ENCODE measurements at regions not wholly inside any gene's neighbourhood (a gene's known extent, or its start where the extent isn't known, plus 50 kb on each side); places are given as distances from the start of the nearest gene placed in this dataset.
A peak's percentile ranks its signal among the peaks of the same experiment; 100 is the strongest.
"Not testable (repeated sequence)": the region's sequence is repeated elsewhere in the genome, so short reads cannot be mapped to it uniquely, and the experiment has no call there.

GRCh38 chr12:68425998-68426397 lies 93.8 kb upstream of the MDM1 start:
- peak; percentile 80 for DNase-seq (ENCODE audit: low read depth)

- no peak for DNase-seq (ENCODE audit: low read depth)
Observed at GRCh38 chr12:68428211-68428610, 96.0 kb upstream of the MDM1 start.

GRCh38 chr12:68428724-68429501 lies 96.8 kb upstream of the MDM1 start:
- peak; percentile 63 for DNase-seq (ENCODE audit: low read depth)

- DNase-seq (ENCODE audit: low read depth), result no peak
Observed at GRCh38 chr12:68429696-68430095, 97.5 kb upstream of the MDM1 start.

DNA sequence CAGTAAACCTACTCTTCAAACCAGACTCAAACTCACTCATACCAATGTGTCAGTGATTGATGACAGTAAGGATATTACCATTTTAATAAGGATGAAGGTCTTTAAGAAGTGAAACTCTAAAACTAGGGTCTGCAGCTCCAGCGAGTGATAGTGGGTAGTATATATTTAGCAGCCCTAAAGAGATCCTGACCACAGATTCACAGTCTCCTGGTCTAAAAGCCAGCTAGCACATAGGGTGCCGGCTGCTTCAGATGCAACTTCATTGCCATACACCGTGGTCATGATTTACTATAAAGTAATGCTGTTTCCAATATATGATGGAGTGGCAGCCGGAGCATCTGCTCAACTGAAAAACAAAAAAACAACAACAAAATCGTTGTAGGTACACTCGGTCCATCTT lies 99.6 kb upstream of the MDM1 start:
- no peak for DNase-seq (ENCODE audit: low read depth)

DNA sequence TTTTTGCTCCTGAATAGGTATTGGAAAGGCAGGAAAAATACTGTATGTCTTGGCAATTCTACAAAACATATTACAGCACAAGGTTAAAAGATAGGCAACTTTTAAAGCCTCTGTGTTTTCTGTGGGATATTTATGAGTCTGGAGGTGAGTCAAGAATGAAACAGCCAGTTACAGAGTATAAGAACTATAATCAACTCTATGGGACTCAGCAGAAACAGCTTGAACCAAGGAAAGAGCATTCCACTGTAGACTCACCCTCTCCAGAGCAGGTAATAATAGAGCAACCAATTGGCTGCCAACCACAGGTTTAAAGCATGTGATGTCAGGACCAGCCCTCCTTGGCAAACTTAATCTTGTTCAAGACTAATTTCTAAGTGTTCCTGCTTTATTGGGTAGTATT lies 100.5 kb upstream of the MDM1 start:
- DNase-seq (ENCODE audit: low read depth), result no peak

DNA sequence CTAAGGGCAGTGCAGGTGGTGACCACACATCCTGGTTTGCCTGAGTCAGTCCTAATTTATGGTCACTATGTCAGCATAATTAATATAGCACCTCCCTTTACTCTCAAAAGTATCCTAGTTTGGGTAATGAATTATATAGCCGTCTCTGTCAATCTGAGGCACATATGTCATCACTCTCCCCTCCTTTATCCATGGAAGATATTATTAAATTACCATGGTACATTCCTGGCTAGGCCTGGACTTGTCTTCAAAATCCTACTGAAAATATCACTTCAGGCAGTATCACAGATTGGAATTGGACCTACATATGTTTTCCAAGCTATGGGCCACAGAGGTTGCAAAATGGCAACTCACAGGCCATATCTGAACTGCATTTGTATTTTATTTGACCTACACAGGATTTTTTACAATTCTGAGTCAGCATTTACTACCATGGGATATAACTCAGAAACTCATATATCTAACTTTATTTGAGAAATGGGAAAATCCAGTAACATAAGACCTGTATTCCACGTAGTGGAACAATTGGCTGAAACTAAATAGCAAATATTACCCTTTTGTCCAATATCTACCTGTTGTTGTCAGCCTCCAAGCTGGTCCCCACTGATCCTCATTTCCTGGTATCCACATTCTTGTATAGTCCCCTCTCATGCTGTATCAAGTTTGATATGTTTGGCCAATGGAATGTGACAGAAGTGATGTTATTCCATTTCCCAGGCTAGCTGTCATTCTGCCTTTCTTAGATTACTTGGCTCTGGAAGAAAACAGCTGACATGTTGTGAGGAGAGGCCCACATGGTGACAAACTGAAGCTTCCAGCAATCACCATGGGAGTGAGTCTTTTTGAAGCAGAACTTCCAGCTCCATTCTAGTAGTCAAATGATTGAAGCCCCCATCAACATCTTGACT lies 102.5 kb upstream of the MDM1 start:
- no peak for DNase-seq (ENCODE audit: low read depth)

DNA sequence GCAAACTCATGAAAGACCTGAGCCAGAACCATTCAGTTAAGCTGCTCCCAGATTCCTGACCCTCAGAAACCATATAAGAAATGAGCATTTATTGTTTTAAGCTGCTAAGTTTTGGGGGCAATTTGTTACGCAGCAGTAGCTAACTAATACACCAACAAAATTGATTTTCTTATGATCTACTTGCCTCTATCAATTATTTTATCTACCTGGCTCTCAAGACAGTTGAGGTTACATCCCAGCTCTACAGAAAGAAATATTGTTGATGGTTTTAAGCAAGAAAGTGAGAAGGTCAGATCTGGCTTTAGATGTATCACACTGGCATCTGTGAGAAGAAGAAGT lies 103.1 kb upstream of the MDM1 start:
- DNase-seq (ENCODE audit: low read depth), result no peak

- peak; percentile 60 for DNase-seq (ENCODE audit: low read depth)
Observed at GRCh38 chr12:68435816-68436215, 103.7 kb upstream of the MDM1 start.

- no peak for DNase-seq (ENCODE audit: low read depth)
Observed at GRCh38 chr12:68438601-68439000, 106.4 kb upstream of the MDM1 start.

DNA sequence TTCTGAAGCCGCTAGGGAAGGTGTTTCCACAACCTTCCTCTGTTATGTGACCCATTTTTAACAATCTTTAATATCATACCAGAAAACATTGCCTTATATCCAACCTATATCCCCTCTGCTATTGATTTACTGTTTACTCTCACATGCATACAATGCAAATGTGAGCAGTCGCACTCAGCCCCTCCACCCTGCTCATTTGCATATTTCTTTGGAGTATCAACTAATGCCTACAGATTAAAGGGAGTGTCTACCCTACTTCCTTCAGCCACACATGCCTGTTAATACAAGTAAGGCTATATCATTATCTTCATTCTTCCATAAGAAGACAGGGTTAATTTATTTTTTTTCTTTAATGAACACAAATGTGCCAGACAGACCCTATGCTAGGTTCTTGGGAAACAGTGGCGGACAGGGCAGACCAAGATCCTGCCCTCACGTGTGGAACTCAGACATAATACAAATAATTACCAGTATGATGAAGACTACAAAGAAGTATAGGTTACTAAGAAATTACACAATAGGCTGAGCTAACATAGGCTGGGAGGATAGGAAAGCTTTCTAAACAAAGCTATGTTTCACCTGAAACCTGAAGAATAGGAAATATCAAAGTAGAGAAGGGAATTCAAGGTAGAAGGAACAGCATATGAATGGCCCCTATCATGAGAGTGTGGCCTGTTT lies 107.3 kb upstream of the MDM1 start:
- no peak for DNase-seq (ENCODE audit: low read depth)

GRCh38 chr12:68440068-68440581 lies 108.0 kb upstream of the MDM1 start:
- peak; percentile 46 for DNase-seq (ENCODE audit: low read depth)

GRCh38 chr12:68441167-68441566 lies 109.0 kb upstream of the MDM1 start:
- DNase-seq (ENCODE audit: low read depth), result no peak

DNA sequence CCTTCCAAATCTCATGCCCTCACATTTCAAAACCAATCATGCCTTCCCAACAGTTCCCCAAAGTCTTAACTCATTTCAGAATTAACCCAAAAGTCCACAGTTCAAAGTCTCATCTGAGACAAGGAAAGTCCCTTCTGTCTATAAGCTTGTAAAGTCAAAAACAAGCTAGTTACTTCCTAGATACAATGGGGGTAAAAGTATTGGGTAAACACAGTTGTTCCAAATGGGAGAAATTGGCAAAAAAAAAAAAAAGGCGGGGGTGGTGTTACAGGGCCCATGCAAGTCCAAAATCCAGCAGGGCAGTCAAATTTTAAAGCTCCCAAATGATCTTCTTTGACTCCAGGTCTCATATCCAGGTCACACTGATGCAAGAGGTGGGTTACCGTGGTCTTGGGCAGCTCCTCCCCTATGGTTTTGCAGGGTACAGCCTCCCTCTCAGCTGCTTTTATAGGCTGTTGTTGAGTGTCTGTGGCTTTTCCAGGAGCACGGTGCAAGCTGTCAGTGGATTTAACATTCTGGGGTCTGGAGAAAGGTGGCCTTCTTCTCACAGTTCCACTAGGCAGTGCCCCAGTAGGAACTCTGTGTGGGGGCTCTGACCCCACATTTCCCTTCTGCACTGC lies 110.3 kb upstream of the MDM1 start:
- DNase-seq (ENCODE audit: low read depth), result not testable (repeated sequence)

- DNase-seq (ENCODE audit: low read depth), result not testable (repeated sequence)
Observed at GRCh38 chr12:68443695-68444094, 111.5 kb upstream of the MDM1 start.

DNA sequence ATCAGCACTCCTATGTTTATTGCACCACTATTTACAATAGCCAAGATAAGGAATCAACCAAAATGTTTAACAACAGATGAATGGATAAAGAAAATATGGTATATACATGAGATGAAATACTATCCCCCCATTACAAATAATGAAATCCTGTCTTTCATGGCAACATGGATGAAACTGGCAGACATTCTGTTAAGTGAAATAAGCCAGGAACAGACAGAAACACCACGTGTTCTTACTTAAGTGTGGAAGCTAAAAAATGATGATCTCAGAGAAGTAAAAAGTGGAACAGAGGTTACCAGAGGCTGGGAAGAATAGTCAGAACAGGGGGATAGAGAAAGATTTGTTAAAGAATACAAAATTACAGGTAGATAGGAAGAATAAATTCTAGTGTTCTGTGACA lies 113.7 kb upstream of the MDM1 start:
- no peak for DNase-seq (ENCODE audit: low read depth)

- DNase-seq (ENCODE audit: low read depth), result no peak
Observed at GRCh38 chr12:68446384-68446783, 114.2 kb upstream of the MDM1 start.

DNA sequence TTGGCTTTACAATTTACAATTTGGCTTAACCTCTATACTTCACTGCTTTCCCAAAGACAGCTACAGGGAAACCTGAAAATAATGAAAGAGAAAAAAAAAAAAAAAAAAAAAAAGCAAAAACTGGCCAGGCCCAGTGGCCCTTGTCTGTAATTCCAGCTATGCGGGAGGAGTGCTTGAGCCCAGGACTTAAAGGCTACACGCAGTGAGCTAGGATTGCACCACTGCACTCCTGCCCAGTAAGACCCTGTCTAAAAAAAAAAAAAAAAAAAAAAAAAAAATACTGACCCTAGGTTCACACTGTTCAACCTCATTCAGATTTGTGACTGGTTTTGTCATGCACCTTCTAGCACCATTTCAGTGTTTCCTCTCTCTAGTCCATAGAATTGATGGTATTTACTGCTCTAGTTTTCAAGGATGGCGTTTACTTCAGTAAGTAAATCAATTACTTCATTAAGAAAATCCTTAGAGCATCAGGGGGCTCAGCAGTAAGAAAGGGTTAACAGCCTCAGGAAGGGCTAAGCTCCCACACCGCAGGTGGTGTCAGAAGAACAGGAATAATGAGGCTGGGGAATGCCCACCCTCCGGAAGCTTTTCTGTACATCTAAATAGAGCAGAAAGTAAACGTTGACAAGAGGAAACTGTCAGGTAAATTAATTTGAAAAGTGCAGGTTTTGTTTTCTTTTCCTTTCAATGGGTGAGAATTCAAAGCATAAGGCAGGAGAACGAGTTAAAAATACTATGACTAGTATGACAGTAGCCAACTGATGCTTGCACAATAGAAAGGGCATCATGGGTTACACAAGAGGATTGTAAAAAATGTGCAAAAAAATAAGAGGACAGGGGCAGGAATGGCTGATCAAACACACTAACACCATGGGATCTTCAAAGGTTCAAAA lies 115.0 kb upstream of the MDM1 start:
- no peak for DNase-seq (ENCODE audit: low read depth)

GRCh38 chr12:68447797-68448260 lies 115.7 kb upstream of the MDM1 start:
- no peak for DNase-seq (ENCODE audit: low read depth)

- no peak for DNase-seq (ENCODE audit: low read depth)
Observed at GRCh38 chr12:68449196-68449595, 117.0 kb upstream of the MDM1 start.

DNA sequence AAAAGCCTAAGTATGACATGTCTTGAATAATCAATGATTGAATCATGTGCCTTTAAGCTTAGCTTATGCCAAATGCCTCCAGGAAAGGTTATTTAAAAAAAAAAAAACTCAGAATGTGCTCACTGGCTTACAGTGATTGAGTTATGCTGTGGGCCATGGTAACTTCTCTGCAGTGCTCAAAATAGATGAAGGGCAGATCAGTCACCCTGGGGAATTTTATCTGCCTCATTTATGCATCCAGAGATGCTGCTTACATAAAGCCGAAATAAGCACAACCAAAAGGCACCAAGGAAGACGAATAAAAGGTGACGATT lies 118.7 kb upstream of the MDM1 start:
- no peak for DNase-seq (ENCODE audit: low read depth)

Data from Daoy (cell line).